Naive thymus-derived CD8-positive, alpha-beta T cell (primary cell): ENCODE measurements at regions not wholly inside any gene's neighbourhood (a gene's known extent, or its start where the extent isn't known, plus 50 kb on each side); places are given as distances from the start of the nearest gene placed in this dataset.

ENCODE experiments used
- ATAC-seq, 2 donors: fragments of 150-1000 bp; cut with Tn5 transposase in 1 of 2; sonication (Bioruptor Pico), chemical (Tn5 transposase) in 1 of 2; 1 replicate in 1 of 2; 2 replicates in 1 of 2; pipeline ENCODE4 v1.10.0; 2021; ENCODE audit warnings: mild to moderate bottlenecking in 2 of 2, moderate library complexity in 2 of 2
- POLR2A ChIA-PET: fragments of 350-600 bp; sonication (Branson Sonifier 250); formaldehyde crosslinking; loops from one replicate; lab custom pipeline; 2021; ENCODE audit warnings: antibody characterized with exemption; lab: Charles Lee
- DNase-seq, 10 donors: peaks; one replicate each; pipeline versions ENCODE4 v3.0.0 to v3.0.0-alpha.2; 2020 to 2022
- H3K27ac Mint-ChIP-seq, 10 donors: one replicate each; pipeline ENCODE4 v1.8.0; 2020 to 2022; ENCODE audit warnings: mild to moderate bottlenecking in 10 of 10, mixed read lengths in 10 of 10, moderate library complexity in 4 of 10, inconsistent platforms in 1 of 10
- H3K27me3 Mint-ChIP-seq, 5 donors: one replicate each; pipeline ENCODE4 v1.8.0; 2021 to 2022; ENCODE audit warnings: mixed read lengths in 5 of 5
- H3K36me3 Mint-ChIP-seq, 3 donors: one replicate each; pipeline ENCODE4 v1.8.0; 2020 to 2022; ENCODE audit warnings: mixed read lengths in 3 of 3, mild to moderate bottlenecking in 2 of 3, inconsistent platforms in 1 of 3
- H3K4me1 Mint-ChIP-seq, 4 donors: one replicate each; pipeline ENCODE4 v1.8.0; 2021 to 2022; ENCODE audit warnings: mixed read lengths in 4 of 4
- H3K4me3 Mint-ChIP-seq, 10 donors: one replicate each; pipeline ENCODE4 v1.8.0; 2020 to 2022; ENCODE audit warnings: mild to moderate bottlenecking in 10 of 10, mixed read lengths in 10 of 10, moderate library complexity in 6 of 10, inconsistent platforms in 1 of 10
- H3K9me3 Mint-ChIP-seq, 9 donors: one replicate each; pipeline ENCODE4 v1.8.0; 2020 to 2022; ENCODE audit warnings: mixed read lengths in 9 of 9, mild to moderate bottlenecking in 3 of 9, inconsistent platforms in 1 of 9, moderate library complexity in 1 of 9

- DNase-seq, result no peak
- no peaks in the 10 kb centered on the region for H3K9me3 Mint-ChIP-seq
- H3K4me1 Mint-ChIP-seq, result no peaks in the 10 kb centered on the region
- no peak overlapping the region for H3K27ac Mint-ChIP-seq
- H3K27me3 Mint-ChIP-seq, result peaks cover 15 to 68% (median 29%) of the 10 kb centered on the region in 5 donors
- POLR2A ChIA-PET, result no interaction called here
- no peak overlapping the region for H3K4me3 Mint-ChIP-seq
- ATAC-seq, result no peak
- H3K36me3 Mint-ChIP-seq, result peaks cover 0 to 4% (median 0%) of the 10 kb centered on the region in 3 donors
Measured at GRCh38 chr20:21614980-21615379, 90.5 kb upstream of the PAX1 start.

GRCh38 chr20:21613512-21613911, 92.0 kb upstream of the PAX1 start:
- Mint-ChIP-seq H3K36me3 (peaks cover 0 to 4% (median 0%) of the 10 kb centered on the region in 3 donors), H3K27ac (no peak overlapping the region), H3K9me3 (peaks cover 0 to 2% (median 0%) of the 10 kb centered on the region in 9 donors), H3K4me1 (no peaks in the 10 kb centered on the region), H3K27me3 (peaks cover 17 to 76% (median 39%) of the 10 kb centered on the region in 5 donors), H3K4me3 (no peak overlapping the region)
- ATAC-seq, result no peak
- no peak for DNase-seq
- POLR2A ChIA-PET, result no interaction called here

- Mint-ChIP-seq H3K27me3 (peaks cover 22 to 85% (median 46%) of the 10 kb centered on the region in 5 donors), H3K9me3 (peaks cover 0 to 21% (median 9%) of the 10 kb centered on the region in 9 donors), H3K4me1 (no peaks in the 10 kb centered on the region), H3K4me3 (no peak overlapping the region), H3K36me3 (peaks cover 0 to 16% (median 0%) of the 10 kb centered on the region in 3 donors), H3K27ac (no peak overlapping the region)
- ATAC-seq (no peak), DNase-seq (no peak)
- POLR2A ChIA-PET, result no interaction called here
Measured at GRCh38 chr20:21609981-21610380, 95.5 kb upstream of the PAX1 start.

GRCh38 chr20:21609221-21609620, 95.4 kb upstream of the NKX2-2 start:
- H3K27ac Mint-ChIP-seq, result no peak overlapping the region
- H3K36me3 Mint-ChIP-seq, result peaks cover 0 to 16% (median 0%) of the 10 kb centered on the region in 3 donors
- ATAC-seq, result no peak
- POLR2A ChIA-PET, result no interaction called here
- peaks cover 0 to 29% (median 12%) of the 10 kb centered on the region in 9 donors for H3K9me3 Mint-ChIP-seq
- no peak for DNase-seq
- H3K27me3 Mint-ChIP-seq, result peaks cover 23 to 78% (median 39%) of the 10 kb centered on the region in 5 donors
- H3K4me1 Mint-ChIP-seq, result no peaks in the 10 kb centered on the region
- no peak overlapping the region for H3K4me3 Mint-ChIP-seq

- ATAC-seq, result no peak
- POLR2A ChIA-PET, result no interaction called here
- peaks cover 0 to 16% (median 0%) of the 10 kb centered on the region in 3 donors for H3K36me3 Mint-ChIP-seq
- peaks cover 0 to 29% (median 12%) of the 10 kb centered on the region in 9 donors for H3K9me3 Mint-ChIP-seq
- peaks cover 25 to 75% (median 37%) of the 10 kb centered on the region in 5 donors for H3K27me3 Mint-ChIP-seq
- H3K4me3 Mint-ChIP-seq, result no peak overlapping the region
- no peak for DNase-seq
- H3K27ac Mint-ChIP-seq, result no peak overlapping the region
- H3K4me1 Mint-ChIP-seq, result no peaks in the 10 kb centered on the region
Measured at GRCh38 chr20:21608777-21609176, 94.9 kb upstream of the NKX2-2 start.

GRCh38 chr20:21607971-21608725, 94.3 kb upstream of the NKX2-2 start:
- no peak overlapping the region for H3K4me3 Mint-ChIP-seq
- no peak overlapping the region for H3K27ac Mint-ChIP-seq
- peaks cover 0 to 16% (median 0%) of the 10 kb centered on the region in 3 donors for H3K36me3 Mint-ChIP-seq
- ATAC-seq, result no peak
- H3K4me1 Mint-ChIP-seq, result no peaks in the 10 kb centered on the region
- H3K9me3 Mint-ChIP-seq, result peaks cover 0 to 29% (median 12%) of the 10 kb centered on the region in 9 donors
- peaks cover 24 to 75% (median 36%) of the 10 kb centered on the region in 5 donors for H3K27me3 Mint-ChIP-seq
- no peak for DNase-seq
- POLR2A ChIA-PET, result no interaction called here

GRCh38 chr20:21601799-21602198, 87.9 kb upstream of the NKX2-2 start:
- Mint-ChIP-seq H3K9me3 (peaks cover 10 to 51% (median 26%) of the 10 kb centered on the region in 9 donors), H3K4me3 (no peak overlapping the region), H3K27me3 (peaks cover 7 to 40% (median 14%) of the 10 kb centered on the region in 5 donors), H3K4me1 (no peaks in the 10 kb centered on the region), H3K36me3 (peaks cover 0 to 18% (median 3%) of the 10 kb centered on the region in 3 donors), H3K27ac (no peak overlapping the region)
- POLR2A ChIA-PET, result no interaction called here
- ATAC-seq, result no peak
- no peak for DNase-seq

- H3K36me3 Mint-ChIP-seq, result no peaks in the 10 kb centered on the region
- H3K9me3 Mint-ChIP-seq, result no peaks in the 10 kb centered on the region
- no peaks in the 10 kb centered on the region for H3K4me1 Mint-ChIP-seq
- ATAC-seq (no peak), DNase-seq (no peak)
- H3K27me3 Mint-ChIP-seq, result peaks cover 11 to 54% (median 23%) of the 10 kb centered on the region in 5 donors
- H3K27ac Mint-ChIP-seq, result peak overlapping the region in 1 of 10 donors; percentile 41
- H3K4me3 Mint-ChIP-seq, result no peak overlapping the region
- POLR2A ChIA-PET, result no interaction called here
Measured at GRCh38 chr20:21586682-21587081, 72.8 kb upstream of the NKX2-2 start.

GRCh38 chr20:21583486-21584168, 69.8 kb upstream of the NKX2-2 start:
- no peaks in the 10 kb centered on the region for H3K4me1 Mint-ChIP-seq
- H3K27me3 Mint-ChIP-seq, result peaks cover 16 to 67% (median 29%) of the 10 kb centered on the region in 5 donors
- POLR2A ChIA-PET, result no interaction called here
- DNase-seq (no peak), ATAC-seq (no peak)
- no peak overlapping the region for H3K4me3 Mint-ChIP-seq
- H3K9me3 Mint-ChIP-seq, result no peaks in the 10 kb centered on the region
- H3K27ac Mint-ChIP-seq, result no peak overlapping the region
- H3K36me3 Mint-ChIP-seq, result no peaks in the 10 kb centered on the region

GRCh38 chr20:21577551-21577950, 63.7 kb upstream of the NKX2-2 start:
- Mint-ChIP-seq H3K27me3 (peaks cover 13 to 57% (median 26%) of the 10 kb centered on the region in 5 donors), H3K4me1 (no peaks in the 10 kb centered on the region), H3K27ac (no peak overlapping the region), H3K9me3 (no peaks in the 10 kb centered on the region), H3K4me3 (no peak overlapping the region), H3K36me3 (no peaks in the 10 kb centered on the region)
- no peak for ATAC-seq
- POLR2A ChIA-PET, result no interaction called here
- DNase-seq, result no peak

- Mint-ChIP-seq H3K27me3 (peaks cover 14 to 44% (median 21%) of the 10 kb centered on the region in 5 donors), H3K27ac (no peak overlapping the region), H3K36me3 (no peaks in the 10 kb centered on the region), H3K4me1 (no peaks in the 10 kb centered on the region), H3K4me3 (no peak overlapping the region), H3K9me3 (no peaks in the 10 kb centered on the region)
- ATAC-seq, result no peak
- POLR2A ChIA-PET, result no interaction called here
- DNase-seq, result no peak
Measured at GRCh38 chr20:21575981-21576740, 62.3 kb upstream of the NKX2-2 start.

GRCh38 chr20:21575167-21575566, 61.3 kb upstream of the NKX2-2 start:
- ATAC-seq (no peak), DNase-seq (no peak)
- POLR2A ChIA-PET, result no interaction called here
- H3K27me3 Mint-ChIP-seq, result peaks cover 10 to 34% (median 14%) of the 10 kb centered on the region in 5 donors
- H3K27ac Mint-ChIP-seq, result no peak overlapping the region
- no peaks in the 10 kb centered on the region for H3K36me3 Mint-ChIP-seq
- H3K4me1 Mint-ChIP-seq, result peaks cover 0 to 4% (median 0%) of the 10 kb centered on the region in 4 donors
- no peak overlapping the region for H3K4me3 Mint-ChIP-seq
- H3K9me3 Mint-ChIP-seq, result no peaks in the 10 kb centered on the region
